Thoracic aorta (tissue), 2 donors: ENCODE measurements at regions not wholly inside any gene's neighbourhood (a gene's known extent, or its start where the extent isn't known, plus 50 kb on each side); places are given as distances from the start of the nearest gene placed in this dataset.

Source experiments
- ATAC-seq: fragments of 150-250 bp; one replicate; pipeline ENCODE4 v1.8.0; 2017; ENCODE audit warnings: low read depth; ENCODE audit not compliant: insufficient number of reproducible peaks, low FRiP score
- DNase-seq: peaks from one replicate; pipeline ENCODE4 v3.0.0-alpha.2; 2020; ENCODE audit warnings: low spot score
- H3K27ac ChIP-seq, 2 donors: fragments of 200-600 bp; sonication (generic); 1 replicate in 1 of 2; 2 replicates in 1 of 2; pipeline ENCODE4 v1.5.1; 2016; ENCODE audit warnings: mild to moderate bottlenecking in 2 of 2, moderate library complexity in 2 of 2
- H3K27me3 ChIP-seq: fragments of 200-600 bp; sonication (generic); replicated peaks from 2 replicates; pipeline ENCODE4 v1.6.0; 2016; ENCODE audit warnings: mild to moderate bottlenecking; ENCODE audit not compliant: insufficient read depth
- H3K36me3 ChIP-seq: fragments of 200-600 bp; sonication (generic); one replicate; pipeline ENCODE4 v1.5.1; 2016
- H3K4me1 ChIP-seq, 2 donors: fragments of 200-600 bp; sonication (generic); 1 replicate in 1 of 2; 2 replicates in 1 of 2; pipeline versions ENCODE4 v1.5.1 to v1.6.0; 2016; ENCODE audit warnings: low read depth in 2 of 2, mild to moderate bottlenecking in 1 of 2; ENCODE audit not compliant: control insufficient read depth in 1 of 2
- H3K4me3 ChIP-seq: fragments of 200-600 bp; sonication (generic); 2 replicates; pipeline ENCODE4 v1.5.1; 2016; ENCODE audit warnings: mild to moderate bottlenecking
- H3K9me3 ChIP-seq: fragments of 200-600 bp; sonication (generic); 2 replicates; pipeline ENCODE4 v1.5.1; 2016
- CTCF ChIP-seq: fragments of 200-600 bp; sonication (generic); IDR thresholded peaks from one replicate; pipeline ENCODE4 v1.5.1; 2019; ENCODE audit warnings: antibody characterized with exemption

GRCh38 chr13:29683041-29683440 lies 87.6 kb upstream of the SLC7A1 start:
- H3K27ac ChIP-seq: no peak overlapping the region
- H3K9me3 ChIP-seq: no peaks in the 10 kb centered on the region
- DNase-seq: no peak
- H3K4me1 ChIP-seq: no peaks in the 10 kb centered on the region
- H3K36me3 ChIP-seq: no peaks in the 10 kb centered on the region
- no peak for TF ChIP-seq CTCF
- no peaks in the 10 kb centered on the region for H3K27me3 ChIP-seq
- H3K4me3 ChIP-seq: no peak overlapping the region
- no peak for ATAC-seq

GRCh38 chr13:29681864-29682263 lies 86.4 kb upstream of the SLC7A1 start:
- no peak for TF ChIP-seq CTCF
- H3K4me1 ChIP-seq: peaks cover 0 to 2% of the 10 kb centered on the region in 2 donors
- no peak for ATAC-seq

GRCh38 chr13:29679396-29680053 lies 84.0 kb upstream of the SLC7A1 start:
- Histone ChIP-seq H3K9me3 (no peaks in the 10 kb centered on the region), H3K4me1 (peaks cover 0 to 8% of the 10 kb centered on the region in 2 donors), H3K36me3 (no peaks in the 10 kb centered on the region), H3K4me3 (no peak overlapping the region), H3K27ac (no peak overlapping the region), H3K27me3 (no peaks in the 10 kb centered on the region)
- DNase-seq: no peak
- no peak for ATAC-seq
- no peak for TF ChIP-seq CTCF

More at GRCh38 chr13:29681864-29682263, 86.4 kb upstream of the SLC7A1 start:
- DNase-seq: no peak
- Histone ChIP-seq H3K27ac (no peak overlapping the region), H3K4me3 (no peak overlapping the region), H3K9me3 (no peaks in the 10 kb centered on the region), H3K27me3 (no peaks in the 10 kb centered on the region), H3K36me3 (no peaks in the 10 kb centered on the region)

GRCh38 chr13:29677627-29678026 lies 82.1 kb upstream of the SLC7A1 start:
- Histone ChIP-seq H3K4me3 (no peak overlapping the region), H3K36me3 (no peaks in the 10 kb centered on the region), H3K4me1 (peaks cover 0 to 8% of the 10 kb centered on the region in 2 donors), H3K27me3 (no peaks in the 10 kb centered on the region), H3K9me3 (no peaks in the 10 kb centered on the region), H3K27ac (no peak overlapping the region)
- DNase-seq (no peak), ATAC-seq (no peak)
- TF ChIP-seq CTCF: no peak

- H3K27ac ChIP-seq: no peak overlapping the region
- peaks cover 0 to 8% of the 10 kb centered on the region in 2 donors for H3K4me1 ChIP-seq
- no peaks in the 10 kb centered on the region for H3K36me3 ChIP-seq
- H3K27me3 ChIP-seq: no peaks in the 10 kb centered on the region
- no peak for TF ChIP-seq CTCF
- no peaks in the 10 kb centered on the region for H3K9me3 ChIP-seq
- DNase-seq (no peak), ATAC-seq (no peak)
- H3K4me3 ChIP-seq: no peak overlapping the region
Observed at GRCh38 chr13:29676941-29677452, 81.5 kb upstream of the SLC7A1 start.
